D721Med (cell line): ENCODE measurements at regions not wholly inside any gene's neighbourhood (a gene's known extent, or its start where the extent isn't known, plus 50 kb on each side); places are given as distances from the start of the nearest gene placed in this dataset.
"Not testable (repeated sequence)": the region's sequence is repeated elsewhere in the genome, so short reads cannot be mapped to it uniquely, and the experiment has no call there.

Source experiments
- DNase-seq: peaks from one replicate; pipeline ENCODE4 v3.0.0; 2011; ENCODE audit warnings: low spot score; ENCODE audit not compliant: insufficient read length
- FAIRE-seq: peaks from 2 replicates; lab custom pipeline; 2011; peaks lifted over from hg19 to GRCh38; lab: Jason Lieb, UNC

- FAIRE-seq, DNase-seq: not testable (repeated sequence)
Observed at GRCh38 chr6:57708061-57708460, 390.6 kb downstream of the PRIM2 start.

- DNase-seq, result not testable (repeated sequence)
Observed at GRCh38 chr6:57722546-57722945, 405.1 kb downstream of the PRIM2 start.

GRCh38 chr6:57723815-57724401 lies 406.5 kb downstream of the PRIM2 start:
- not testable (repeated sequence) for FAIRE-seq, DNase-seq

More at GRCh38 chr6:57722546-57722945, 405.1 kb downstream of the PRIM2 start:
- not testable (repeated sequence) for FAIRE-seq

GRCh38 chr6:57729407-57729806 lies 412.0 kb downstream of the PRIM2 start:
- not testable (repeated sequence) for FAIRE-seq, DNase-seq

- DNase-seq, FAIRE-seq: not testable (repeated sequence)
Observed at GRCh38 chr6:57730726-57731125, 413.3 kb downstream of the PRIM2 start.

- not testable (repeated sequence) for FAIRE-seq, DNase-seq
Observed at GRCh38 chr6:57747716-57748115, 430.3 kb downstream of the PRIM2 start.

GRCh38 chr6:57759850-57760249 lies 442.4 kb downstream of the PRIM2 start:
- FAIRE-seq, DNase-seq: not testable (repeated sequence)

GRCh38 chr6:57792720-57793397 lies 475.4 kb downstream of the PRIM2 start:
- FAIRE-seq, DNase-seq: not testable (repeated sequence)

GRCh38 chr6:57793398-57793762 lies 475.9 kb downstream of the PRIM2 start:
- FAIRE-seq, result not testable (repeated sequence)

GRCh38 chr6:57799703-57800479 lies 482.5 kb downstream of the PRIM2 start:
- FAIRE-seq, DNase-seq: not testable (repeated sequence)

More at GRCh38 chr6:57793398-57793762, 475.9 kb downstream of the PRIM2 start:
- DNase-seq, result not testable (repeated sequence)

GRCh38 chr6:57808581-57808980 lies 491.2 kb downstream of the PRIM2 start:
- FAIRE-seq, DNase-seq: not testable (repeated sequence)

GRCh38 chr6:57809454-57809853 lies 492.0 kb downstream of the PRIM2 start:
- not testable (repeated sequence) for FAIRE-seq, DNase-seq

- DNase-seq, result not testable (repeated sequence)
Observed at GRCh38 chr6:57813271-57814075, 496.0 kb downstream of the PRIM2 start.

GRCh38 chr6:57815826-57816225 lies 498.4 kb downstream of the PRIM2 start:
- FAIRE-seq, DNase-seq: not testable (repeated sequence)

More at GRCh38 chr6:57813271-57814075, 496.0 kb downstream of the PRIM2 start:
- FAIRE-seq, result not testable (repeated sequence)

- DNase-seq, FAIRE-seq: not testable (repeated sequence)
Observed at GRCh38 chr6:57821325-57821724, 503.9 kb downstream of the PRIM2 start.

GRCh38 chr6:57822448-57822847 lies 505.0 kb downstream of the PRIM2 start:
- not testable (repeated sequence) for FAIRE-seq

More at GRCh38 chr6:57822448-57822847, 505.0 kb downstream of the PRIM2 start:
- DNase-seq, result not testable (repeated sequence)
